Endodermal cell (in vitro differentiated cells): ENCODE measurements at regions not wholly inside any gene's neighbourhood (a gene's known extent, or its start where the extent isn't known, plus 50 kb on each side); places are given as distances from the start of the nearest gene placed in this dataset.

Experiments used
- DNase-seq: peaks from one replicate; pipeline ENCODE4 v3.0.0-alpha.2; 2017
- H3K27ac ChIP-seq: 2 replicates; pipeline ENCODE4 v1.5.1; 2013; ENCODE audit warnings: mild to moderate bottlenecking, low read depth, low read length, moderate library complexity
- H3K27me3 ChIP-seq: 2 replicates; pipeline ENCODE4 v1.6.1; 2013; ENCODE audit warnings: mild to moderate bottlenecking, low read length, moderate library complexity; ENCODE audit not compliant: insufficient read depth, control insufficient read depth, poor library complexity, severe bottlenecking
- H3K36me3 ChIP-seq: 2 replicates; pipeline ENCODE4 v1.7.0; 2013; ENCODE audit warnings: mild to moderate bottlenecking, low read length, moderate library complexity; ENCODE audit not compliant: control insufficient read depth, insufficient read depth
- H3K4me1 ChIP-seq: one replicate; pipeline ENCODE4 v1.7.0; 2013; ENCODE audit warnings: low read length; ENCODE audit not compliant: control insufficient read depth, insufficient read depth
- H3K4me3 ChIP-seq: 2 replicates; pipeline ENCODE4 v1.5.1; 2013; ENCODE audit warnings: mild to moderate bottlenecking, low read length, moderate library complexity
- H3K9ac ChIP-seq: 2 replicates; pipeline ENCODE4 v1.6.1; 2013; ENCODE audit warnings: mild to moderate bottlenecking, low read length, moderate library complexity; ENCODE audit not compliant: poor library complexity, severe bottlenecking; ENCODE audit errors: extremely low read depth
- H3K9me3 ChIP-seq: 2 replicates; pipeline ENCODE4 v1.6.1; 2013; ENCODE audit warnings: mild to moderate bottlenecking, low read length, moderate library complexity; ENCODE audit not compliant: control insufficient read depth
- H3K27ac Mint-ChIP-seq: 2 replicates; pipeline ENCODE4 v1.8.0; 2020; ENCODE audit warnings: mixed read lengths
- H3K27me3 Mint-ChIP-seq: 2 replicates; pipeline ENCODE4 v1.8.0; 2021; ENCODE audit warnings: mild to moderate bottlenecking, mixed read lengths; ENCODE audit not compliant: insufficient read depth
- H3K36me3 Mint-ChIP-seq: 2 replicates; pipeline ENCODE4 v1.8.0; 2020; ENCODE audit warnings: low read depth, mixed read lengths
- H3K4me1 Mint-ChIP-seq: 2 replicates; pipeline ENCODE4 v1.8.0; 2020; ENCODE audit warnings: mixed read lengths
- H3K4me3 Mint-ChIP-seq: 2 replicates; pipeline ENCODE4 v1.8.0; 2020; ENCODE audit warnings: mild to moderate bottlenecking, moderate library complexity, mixed read lengths
- H3K9me3 Mint-ChIP-seq: 2 replicates; pipeline ENCODE4 v1.8.0; 2020; ENCODE audit warnings: mild to moderate bottlenecking, mixed read lengths
- WGBS, 2 experiments: methylation state at CpG; one replicate each; pipeline versions ENCODE4 v1.1.5 to v1.1.7; 2013; ENCODE audit warnings: missing lambda C conversion rate in 2 of 2, mixed read lengths in 1 of 2; ENCODE audit not compliant: insufficient coverage in 1 of 2, insufficient read length in 1 of 2; 5-methylcytosine and 5-hydroxymethylcytosine counted together
- TF ChIP-seq, protein P1 (sequence below): fragments of 200-600 bp; sonication (generic); conservative IDR thresholded peaks from 2 replicates; pipeline ENCODE4 v1.5.0; 2021; ENCODE audit warnings: antibody characterized with exemption, mild to moderate bottlenecking

DNA sequence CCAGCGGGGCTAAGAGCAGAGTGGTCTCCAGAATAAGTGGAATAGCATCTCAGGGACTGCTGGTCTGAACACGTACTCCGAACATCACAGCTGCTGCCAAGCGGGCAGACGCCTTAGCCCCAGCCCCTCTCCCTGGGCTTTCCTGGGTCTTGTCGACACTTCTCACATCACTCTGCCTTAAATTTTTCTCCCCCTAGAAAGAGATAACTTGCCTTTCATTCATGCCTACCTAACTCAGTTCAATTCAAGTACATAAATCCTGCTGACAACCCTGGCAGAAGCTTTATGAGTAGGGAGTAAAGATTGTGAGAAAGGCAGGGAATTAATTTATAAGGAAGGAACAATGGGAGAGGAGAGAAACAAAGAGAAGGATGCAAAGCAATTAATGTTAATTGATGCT lies 202.9 kb upstream of the TNP1 start:
- no peaks in the 10 kb centered on the region for H3K27me3 ChIP-seq
- no peak overlapping the region for H3K9ac ChIP-seq
- no peaks in the 10 kb centered on the region for H3K36me3 Mint-ChIP-seq
- no peaks in the 10 kb centered on the region for H3K36me3 ChIP-seq
- DNase-seq = no peak
- peaks cover 2% of the 10 kb centered on the region for H3K9me3 ChIP-seq
- TF ChIP-seq, protein P1, sequence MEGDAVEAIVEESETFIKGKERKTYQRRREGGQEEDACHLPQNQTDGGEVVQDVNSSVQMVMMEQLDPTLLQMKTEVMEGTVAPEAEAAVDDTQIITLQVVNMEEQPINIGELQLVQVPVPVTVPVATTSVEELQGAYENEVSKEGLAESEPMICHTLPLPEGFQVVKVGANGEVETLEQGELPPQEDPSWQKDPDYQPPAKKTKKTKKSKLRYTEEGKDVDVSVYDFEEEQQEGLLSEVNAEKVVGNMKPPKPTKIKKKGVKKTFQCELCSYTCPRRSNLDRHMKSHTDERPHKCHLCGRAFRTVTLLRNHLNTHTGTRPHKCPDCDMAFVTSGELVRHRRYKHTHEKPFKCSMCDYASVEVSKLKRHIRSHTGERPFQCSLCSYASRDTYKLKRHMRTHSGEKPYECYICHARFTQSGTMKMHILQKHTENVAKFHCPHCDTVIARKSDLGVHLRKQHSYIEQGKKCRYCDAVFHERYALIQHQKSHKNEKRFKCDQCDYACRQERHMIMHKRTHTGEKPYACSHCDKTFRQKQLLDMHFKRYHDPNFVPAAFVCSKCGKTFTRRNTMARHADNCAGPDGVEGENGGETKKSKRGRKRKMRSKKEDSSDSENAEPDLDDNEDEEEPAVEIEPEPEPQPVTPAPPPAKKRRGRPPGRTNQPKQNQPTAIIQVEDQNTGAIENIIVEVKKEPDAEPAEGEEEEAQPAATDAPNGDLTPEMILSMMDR = no peak
- H3K27ac Mint-ChIP-seq = no peak overlapping the region
- peaks cover 5% of the 10 kb centered on the region for H3K9me3 Mint-ChIP-seq
- H3K27ac ChIP-seq = no peak overlapping the region
- peaks cover 5% of the 10 kb centered on the region for H3K27me3 Mint-ChIP-seq
- H3K4me3 Mint-ChIP-seq = no peak overlapping the region
- H3K4me3 ChIP-seq = no peak overlapping the region
- peaks cover 7% of the 10 kb centered on the region for H3K4me1 Mint-ChIP-seq
- 88 to 93% methylated on average over 4 to 6 of the region's 6 CpGs for WGBS, 2 experiments
- H3K4me1 ChIP-seq = no peaks in the 10 kb centered on the region

DNA sequence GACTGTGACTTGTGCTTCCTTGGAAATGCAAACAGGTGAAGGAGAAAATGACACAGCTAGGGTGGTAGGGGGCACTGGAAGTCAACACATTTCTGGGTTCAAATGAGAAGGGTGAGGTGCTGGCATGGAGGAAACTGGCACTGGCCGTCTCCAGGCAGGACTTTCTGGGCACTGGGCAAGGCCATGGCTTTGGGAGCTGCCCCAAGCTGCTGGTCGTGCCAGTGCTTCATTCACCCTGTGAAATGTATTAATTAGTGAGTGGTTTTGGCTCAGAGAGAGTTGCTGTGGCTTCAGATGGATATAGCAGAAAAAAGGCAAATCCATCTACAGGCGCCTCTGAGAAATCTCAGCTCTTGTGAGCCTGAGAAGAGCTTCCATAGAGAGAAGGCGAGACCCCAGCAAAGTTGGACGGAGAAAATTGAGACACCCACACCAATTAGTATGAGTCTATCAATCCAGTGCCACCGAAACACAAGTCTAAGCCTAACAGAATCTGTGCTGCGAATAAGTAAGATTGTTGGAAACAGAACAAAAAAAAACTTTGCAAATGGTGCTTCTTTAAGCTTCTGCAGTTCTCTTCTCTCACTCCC lies 202.1 kb upstream of the TNP1 start:
- H3K36me3 Mint-ChIP-seq = no peaks in the 10 kb centered on the region
- H3K4me1 Mint-ChIP-seq = peaks cover 7% of the 10 kb centered on the region
- H3K4me3 ChIP-seq = no peak overlapping the region

DNA sequence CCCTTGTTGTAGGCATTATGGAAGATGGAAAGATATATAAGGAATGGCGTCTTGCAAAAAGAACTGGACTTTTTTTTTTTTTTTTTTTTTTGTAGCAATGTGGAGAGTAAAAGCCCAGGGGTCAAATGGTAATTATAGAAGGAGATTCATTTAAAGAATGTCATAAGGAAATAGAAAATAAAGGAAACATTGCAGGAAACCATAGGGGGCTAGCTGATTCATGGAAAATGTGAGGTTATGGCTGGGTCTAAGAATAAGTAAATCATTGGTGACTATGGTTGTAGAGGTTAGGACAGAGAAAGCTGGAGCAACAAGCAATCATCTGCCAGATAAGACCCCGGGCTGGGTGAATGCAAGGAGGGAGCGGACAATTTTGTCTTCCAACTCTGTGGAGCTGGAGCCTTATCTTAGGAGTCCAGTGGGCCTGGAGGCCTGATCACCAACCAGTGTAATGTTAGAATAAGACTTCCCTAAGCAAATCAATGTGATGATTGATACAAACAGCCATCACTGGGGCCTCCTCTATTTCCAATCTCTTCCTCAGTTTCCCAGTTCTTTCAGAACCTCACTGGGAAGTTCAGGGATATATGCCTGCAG lies 201.2 kb upstream of the TNP1 start:
- H3K27ac Mint-ChIP-seq = no peak overlapping the region
- no peaks in the 10 kb centered on the region for H3K27me3 ChIP-seq
- WGBS, 2 experiments = 90 to 94% methylated on average over 2 to 3 of the region's 3 CpGs
- no peaks in the 10 kb centered on the region for H3K9me3 ChIP-seq
- peaks cover 7% of the 10 kb centered on the region for H3K27me3 Mint-ChIP-seq
- H3K4me3 Mint-ChIP-seq = no peak overlapping the region
- H3K27ac ChIP-seq = no peak overlapping the region
- H3K9me3 Mint-ChIP-seq = no peaks in the 10 kb centered on the region
- TF ChIP-seq, protein P1 = no peak
- H3K4me1 ChIP-seq = no peaks in the 10 kb centered on the region
- no peaks in the 10 kb centered on the region for H3K36me3 ChIP-seq
- H3K4me3 ChIP-seq = no peak overlapping the region
- no peak overlapping the region for H3K9ac ChIP-seq
- no peaks in the 10 kb centered on the region for H3K36me3 Mint-ChIP-seq
- H3K4me1 Mint-ChIP-seq = peaks cover 7% of the 10 kb centered on the region
- DNase-seq = no peak

More for the DNA sequence above, 202.1 kb upstream of the TNP1 start:
- Mint-ChIP-seq H3K27ac (no peak overlapping the region), H3K27me3 (peaks cover 8% of the 10 kb centered on the region), H3K4me3 (no peak overlapping the region), H3K9me3 (no peaks in the 10 kb centered on the region)
- H3K36me3 ChIP-seq = no peaks in the 10 kb centered on the region
- no peak overlapping the region for H3K9ac ChIP-seq
- WGBS, 2 experiments = 93% methylated on average over 3 to 7 of the region's 7 CpGs
- TF ChIP-seq, protein P1 = no peak
- H3K27me3 ChIP-seq = no peaks in the 10 kb centered on the region
- no peaks in the 10 kb centered on the region for H3K4me1 ChIP-seq
- no peak overlapping the region for H3K27ac ChIP-seq
- H3K9me3 ChIP-seq = no peaks in the 10 kb centered on the region
- DNase-seq = no peak
